SHP77 treated with DMSO at 0.1 percent for 48 hours (cell line): ENCODE measurements at regions not wholly inside any gene's neighbourhood (a gene's known extent, or its start where the extent isn't known, plus 50 kb on each side); places are given as distances from the start of the nearest gene placed in this dataset.
"Not testable (repeated sequence)": the region's sequence is repeated elsewhere in the genome, so short reads cannot be mapped to it uniquely, and the experiment has no call there.

Experiments used
- DNase-seq: peaks from one replicate; lab custom pipeline; 2025; lab: John Stamatoyannopoulos, UW

DNA sequence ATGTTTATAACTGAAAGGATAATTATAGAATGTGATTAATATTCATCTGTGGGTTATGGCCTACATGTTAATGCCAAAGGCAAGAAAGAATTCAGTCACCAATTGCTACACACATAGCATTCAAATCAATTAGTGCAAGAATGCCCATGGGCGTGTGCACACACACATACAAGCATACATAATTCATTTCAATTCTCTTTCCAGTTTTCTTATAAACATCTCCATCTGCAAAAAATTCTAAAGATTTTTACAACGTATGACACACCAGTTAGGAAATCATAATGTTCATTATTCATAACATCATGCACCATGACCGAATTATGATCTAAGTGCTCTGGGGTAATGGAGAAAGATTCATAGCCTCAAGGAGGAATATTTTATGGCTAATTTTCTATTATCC is 111.0 kb upstream of the ADTRP start:
- DNase-seq: no peak

DNA sequence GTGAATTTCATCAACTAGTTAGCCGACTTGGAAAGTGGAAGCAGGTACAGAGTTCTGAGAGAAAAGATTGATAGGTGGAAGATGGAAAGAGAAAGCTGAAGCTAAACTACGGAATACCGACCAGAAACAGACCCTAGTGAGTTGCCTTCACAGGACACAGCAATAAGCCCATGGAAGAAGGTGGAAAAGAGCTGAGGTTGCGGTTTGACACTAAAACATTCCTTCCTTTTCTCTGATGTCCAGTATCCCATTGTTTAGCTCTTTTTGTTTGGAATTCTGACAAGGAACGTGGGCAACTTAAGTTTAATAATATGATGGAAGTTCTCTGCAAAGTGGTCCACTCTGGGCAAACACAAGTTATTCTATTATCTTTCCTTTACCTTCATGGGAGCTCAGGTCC is 110.1 kb upstream of the ADTRP start:
- no peak for DNase-seq

DNA sequence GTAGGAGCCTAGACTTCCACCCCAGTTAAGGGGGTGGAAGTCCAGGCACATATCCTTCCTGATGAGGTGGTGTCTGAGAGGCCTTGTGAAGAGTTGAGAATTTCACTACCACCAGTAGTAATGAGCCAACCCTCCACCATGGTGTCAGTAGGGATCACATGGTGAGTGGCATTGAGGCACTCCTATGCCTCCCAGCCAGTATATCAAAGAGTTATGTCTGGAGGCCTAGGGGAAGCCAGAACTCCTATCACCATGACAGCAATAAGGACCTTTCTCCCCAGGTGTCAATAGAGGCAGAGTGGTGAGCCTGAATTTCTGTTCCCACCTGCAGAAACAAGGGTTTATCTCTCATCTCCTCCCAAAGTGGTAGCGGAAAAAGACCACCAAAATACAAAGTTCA is 106.6 kb upstream of the ADTRP start:
- DNase-seq: no peak

DNA sequence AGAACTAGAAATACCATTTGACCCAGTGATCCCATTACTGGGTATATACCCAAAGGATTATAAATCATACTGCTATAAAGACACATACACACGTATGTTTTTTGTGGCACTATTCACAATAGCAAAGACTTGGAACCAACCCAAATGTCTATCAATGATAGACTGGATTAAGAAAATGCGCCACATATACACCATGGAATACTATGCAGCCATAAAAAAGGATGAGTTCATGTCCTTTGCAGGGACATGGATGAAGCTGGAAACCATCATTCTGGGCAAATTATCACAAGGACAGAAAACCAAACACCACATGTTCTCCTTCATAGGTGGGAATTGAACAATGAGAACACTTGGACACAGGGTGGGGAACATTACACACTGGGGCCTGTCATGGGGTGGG is 104.9 kb upstream of the ADTRP start:
- DNase-seq: not testable (repeated sequence)

DNA sequence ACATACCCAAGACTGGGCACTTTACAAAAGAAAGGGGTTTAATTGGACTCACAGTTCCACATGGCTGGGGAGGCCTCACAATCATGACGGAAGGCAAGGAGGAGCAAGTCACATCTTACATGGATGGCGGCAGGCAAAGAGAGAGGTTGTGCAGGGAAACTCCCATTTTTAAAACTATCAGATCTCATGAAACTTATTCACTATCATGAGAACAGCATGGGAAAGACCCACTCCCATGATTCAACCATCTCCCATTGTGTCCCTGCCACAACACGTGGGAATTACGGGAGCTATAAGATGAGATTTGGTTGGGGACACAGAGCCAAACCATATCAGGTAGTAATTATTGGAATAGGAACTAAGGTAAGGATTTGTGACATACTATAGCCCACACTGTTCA is 101.6 kb upstream of the ADTRP start:
- DNase-seq: not testable (repeated sequence)

- no peak for DNase-seq
Measured at GRCh38 chr6:11878735-11879134, 100.1 kb upstream of the ADTRP start.

- DNase-seq: no peak
Measured at GRCh38 chr6:11878029-11878428, 99.4 kb upstream of the ADTRP start.

GRCh38 chr6:11876934-11877433 is 98.4 kb upstream of the ADTRP start:
- DNase-seq: no peak

DNA sequence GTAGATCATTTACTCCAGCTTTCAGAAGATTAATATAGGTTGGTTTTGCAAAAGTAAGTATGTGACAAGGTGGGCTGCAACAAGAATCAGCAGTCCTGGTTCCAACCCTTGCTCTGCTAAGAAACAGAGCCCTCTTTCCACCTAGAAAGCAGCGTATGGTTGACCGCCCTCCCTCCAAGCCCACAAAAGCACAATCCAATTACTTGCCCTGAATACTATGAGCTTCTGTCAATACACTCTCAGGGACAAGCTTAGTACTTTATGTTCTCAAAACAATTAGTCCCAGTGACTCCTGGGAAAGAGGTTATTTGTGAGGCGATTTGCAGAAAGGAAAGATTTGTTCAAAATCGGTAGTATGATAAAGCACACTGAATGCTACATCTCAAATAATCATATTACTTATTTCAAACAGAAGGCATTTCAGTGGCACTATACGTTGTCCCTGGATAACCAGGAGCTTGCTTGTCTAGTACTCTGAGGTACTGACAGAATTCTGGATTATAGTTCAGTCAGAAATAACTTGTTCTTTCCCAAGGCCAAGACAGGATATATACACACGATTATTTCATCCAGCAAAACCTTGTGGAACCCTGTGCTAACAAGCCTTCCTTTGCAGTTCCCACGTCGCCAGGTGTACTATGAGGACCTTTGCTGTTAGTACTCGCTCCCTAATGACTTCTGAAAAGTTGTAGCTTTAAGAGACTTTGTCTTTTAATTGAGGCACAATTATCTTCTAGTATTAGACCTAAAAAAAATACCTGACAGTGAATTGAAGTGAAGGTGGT is 96.9 kb upstream of the ADTRP start:
- DNase-seq: no peak

DNA sequence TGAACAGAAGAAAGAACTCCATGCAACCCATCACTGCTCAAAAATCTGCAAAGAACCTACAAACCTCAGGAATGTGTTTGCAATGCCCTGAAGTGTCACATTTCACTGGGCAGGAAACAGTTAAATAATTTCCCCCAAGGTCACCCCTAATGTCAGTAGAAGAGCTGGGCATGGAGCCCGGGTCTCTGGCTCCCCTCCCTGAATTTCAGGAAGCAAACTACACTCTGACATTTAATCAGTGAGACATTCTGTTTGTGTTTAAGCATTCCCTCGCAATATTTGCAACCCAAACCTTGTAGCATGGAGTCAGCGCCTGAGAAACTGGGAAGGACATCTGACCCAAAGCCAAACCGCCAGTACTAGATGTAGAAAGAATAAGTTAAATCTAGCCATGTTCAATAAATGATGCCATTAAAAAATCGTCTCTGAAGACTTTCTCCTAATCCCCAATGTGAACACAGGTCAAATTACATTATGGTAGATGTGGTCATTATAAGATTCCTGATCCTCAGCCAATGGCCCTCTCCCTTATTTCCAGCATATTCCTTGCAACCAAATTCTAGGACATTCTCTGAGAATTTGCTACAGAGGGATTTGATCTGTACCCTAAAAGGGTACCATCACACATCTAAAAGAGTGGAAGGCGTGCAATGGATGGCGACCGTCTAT is 91.2 kb upstream of the ADTRP start:
- DNase-seq: no peak

- DNase-seq: no peak
Measured at GRCh38 chr6:11868392-11868791, 89.8 kb upstream of the ADTRP start.

DNA sequence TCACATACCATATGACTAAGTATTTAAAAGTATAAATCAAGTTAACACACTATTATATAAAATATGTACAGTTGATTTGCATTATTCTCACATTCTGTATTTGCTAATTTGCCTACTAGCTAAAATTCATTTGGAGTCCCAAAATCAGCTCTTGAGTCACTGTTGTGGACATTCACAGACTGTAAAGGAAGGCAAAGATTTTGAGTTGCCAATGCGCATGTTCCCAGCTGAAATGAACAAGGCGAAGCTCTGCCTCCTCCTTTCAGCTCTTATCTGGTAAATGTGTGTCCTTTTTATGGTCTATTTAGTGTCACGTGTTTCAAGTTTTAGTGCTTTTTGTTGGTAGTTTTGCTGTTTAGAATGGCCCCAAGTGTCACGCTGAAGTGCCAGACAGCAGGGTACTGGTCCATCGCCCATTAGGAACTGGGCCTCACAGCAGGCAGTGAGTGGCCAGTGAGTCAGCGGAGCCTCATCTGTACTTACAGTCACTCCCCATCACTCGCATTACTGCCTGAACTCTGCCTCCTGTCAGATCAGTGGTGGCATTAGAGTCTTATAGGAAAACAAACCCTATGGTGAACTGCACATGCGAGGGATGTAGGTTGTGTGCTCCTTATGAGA is 87.2 kb upstream of the ADTRP start:
- no peak for DNase-seq

- no peak for DNase-seq
Measured at GRCh38 chr6:11858439-11858838, 79.8 kb upstream of the ADTRP start.

DNA sequence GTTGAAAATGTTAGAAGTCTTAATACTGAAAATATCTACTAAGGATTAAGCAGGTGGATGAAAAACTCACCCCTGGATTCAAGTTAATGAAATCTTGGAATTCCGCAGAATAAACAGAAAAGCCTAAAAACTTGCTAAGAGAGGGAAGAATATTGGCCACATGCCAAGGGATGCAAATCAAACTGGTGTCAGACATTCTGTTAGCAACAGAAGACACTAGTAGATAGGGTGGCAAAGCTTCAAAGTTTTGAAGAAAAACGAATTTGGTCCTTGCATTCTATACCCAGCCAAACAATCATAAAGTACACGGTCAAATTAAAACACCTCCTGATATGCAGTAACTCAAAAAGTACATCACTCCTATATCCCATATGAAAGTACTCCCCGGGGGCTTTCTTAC is 77.1 kb upstream of the ADTRP start:
- DNase-seq: no peak

DNA sequence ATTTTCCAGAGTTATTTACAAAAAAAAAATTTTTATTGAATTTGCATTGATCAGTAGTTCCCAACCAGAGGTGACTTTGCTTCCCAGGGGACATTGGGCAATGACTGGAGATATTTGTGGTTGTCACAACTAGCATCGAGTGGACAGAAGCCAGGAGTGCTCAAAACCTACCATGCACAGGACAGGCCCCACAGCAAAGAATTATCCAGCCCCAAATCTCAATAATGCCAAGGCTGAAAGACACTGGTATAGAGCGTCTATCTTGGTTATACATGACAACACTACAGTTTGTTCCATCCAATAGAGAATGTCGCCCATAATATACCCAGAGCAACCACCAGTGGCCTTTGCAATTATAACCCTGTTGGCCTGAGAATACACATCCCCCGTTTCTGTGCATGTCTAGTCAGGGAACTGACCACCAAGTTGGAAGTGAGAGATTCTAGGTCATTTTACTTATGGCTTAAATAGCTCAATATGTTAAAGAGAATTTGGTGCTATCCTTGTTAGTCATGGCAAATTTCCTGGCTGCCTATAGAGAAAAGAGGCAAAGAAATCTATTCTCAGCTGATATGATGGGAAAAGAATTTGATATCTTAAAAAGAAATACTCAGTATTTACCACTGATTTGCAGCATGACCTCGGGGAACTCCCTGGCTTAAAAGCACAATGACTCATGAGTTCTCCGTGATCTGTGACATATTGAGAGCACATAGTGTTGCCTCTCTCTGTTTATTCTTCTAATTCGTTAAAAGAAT is 76.0 kb upstream of the ADTRP start:
- DNase-seq: no peak

DNA sequence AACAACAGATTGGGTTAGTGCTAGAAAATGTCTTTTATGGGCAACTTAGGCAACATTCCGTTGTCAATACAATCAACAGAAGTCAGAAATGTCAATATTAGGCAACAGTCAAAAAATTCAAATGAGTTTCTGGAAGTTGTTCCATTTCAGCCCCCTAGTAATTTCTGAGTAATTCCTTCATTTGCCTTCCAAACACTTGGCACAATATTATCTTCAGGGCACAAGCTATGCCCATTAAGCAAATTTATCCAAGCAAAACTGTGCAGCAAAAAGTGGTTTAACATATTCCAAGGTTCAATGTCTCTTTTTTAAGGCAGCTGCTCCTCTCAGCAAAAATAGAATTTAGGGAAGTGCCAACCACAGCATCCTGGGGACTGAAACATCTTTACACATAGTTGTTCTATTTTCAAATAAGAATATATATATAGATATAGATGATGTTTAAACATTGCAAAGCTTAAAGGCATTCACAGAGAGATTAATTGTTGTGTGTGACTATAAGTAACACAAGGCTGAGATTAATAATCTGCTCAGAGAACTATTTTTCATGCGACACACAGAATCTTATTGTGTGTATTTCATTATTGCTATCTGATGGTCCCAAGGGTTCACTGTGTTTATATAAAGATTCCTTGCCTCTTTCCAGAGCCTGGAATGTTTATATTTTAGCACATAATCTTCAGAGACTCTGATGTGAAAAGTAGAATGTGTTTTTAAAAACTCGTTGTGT is 75.2 kb upstream of the ADTRP start:
- no peak for DNase-seq

DNA sequence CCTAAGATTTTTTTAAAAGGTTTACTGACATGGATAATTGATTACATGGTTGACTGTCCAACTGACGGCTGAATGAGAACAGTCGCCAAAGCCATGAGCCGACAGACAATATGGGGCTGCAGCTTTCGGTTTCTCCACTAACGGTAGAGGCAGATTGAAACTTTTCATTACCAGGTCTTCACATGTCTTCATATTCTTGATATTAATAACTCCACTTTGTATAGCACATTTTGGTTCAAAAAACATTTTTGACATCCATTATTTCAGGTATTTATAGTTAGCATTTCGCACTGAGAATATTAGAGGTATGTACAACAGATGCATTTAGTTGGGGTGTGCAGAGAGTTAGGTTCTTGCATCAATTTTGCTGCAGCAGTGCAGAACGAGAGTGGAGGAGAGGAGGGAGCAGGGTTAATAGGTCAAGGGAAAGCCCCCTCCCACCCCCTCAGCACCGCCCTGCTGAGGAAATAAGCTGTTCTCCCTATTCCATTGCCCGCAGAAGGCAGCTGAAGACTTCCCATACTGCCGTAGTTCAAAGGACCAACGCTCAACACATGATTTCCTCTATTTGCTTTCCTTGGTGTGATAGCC is 73.6 kb upstream of the ADTRP start:
- DNase-seq: no peak

DNA sequence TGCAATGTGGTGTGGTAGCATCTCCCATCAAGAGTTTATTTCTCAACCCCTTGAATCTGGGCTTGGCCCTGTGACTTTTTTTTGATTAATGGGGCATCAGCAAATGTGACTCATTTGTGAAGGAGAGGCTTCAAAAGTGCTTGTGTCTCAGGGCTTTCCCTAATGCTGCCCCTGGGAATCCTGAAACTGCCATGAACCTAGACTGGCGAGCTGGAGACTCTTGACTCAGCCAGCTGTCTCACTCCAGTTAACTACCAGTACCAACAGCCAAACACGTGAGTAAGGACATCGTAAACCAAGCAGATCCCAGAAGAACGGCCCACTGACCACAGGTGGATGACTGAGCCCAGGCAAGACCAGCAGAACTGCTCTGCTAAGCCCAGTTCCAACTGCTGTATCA is 72.8 kb upstream of the ADTRP start:
- no peak for DNase-seq

DNA sequence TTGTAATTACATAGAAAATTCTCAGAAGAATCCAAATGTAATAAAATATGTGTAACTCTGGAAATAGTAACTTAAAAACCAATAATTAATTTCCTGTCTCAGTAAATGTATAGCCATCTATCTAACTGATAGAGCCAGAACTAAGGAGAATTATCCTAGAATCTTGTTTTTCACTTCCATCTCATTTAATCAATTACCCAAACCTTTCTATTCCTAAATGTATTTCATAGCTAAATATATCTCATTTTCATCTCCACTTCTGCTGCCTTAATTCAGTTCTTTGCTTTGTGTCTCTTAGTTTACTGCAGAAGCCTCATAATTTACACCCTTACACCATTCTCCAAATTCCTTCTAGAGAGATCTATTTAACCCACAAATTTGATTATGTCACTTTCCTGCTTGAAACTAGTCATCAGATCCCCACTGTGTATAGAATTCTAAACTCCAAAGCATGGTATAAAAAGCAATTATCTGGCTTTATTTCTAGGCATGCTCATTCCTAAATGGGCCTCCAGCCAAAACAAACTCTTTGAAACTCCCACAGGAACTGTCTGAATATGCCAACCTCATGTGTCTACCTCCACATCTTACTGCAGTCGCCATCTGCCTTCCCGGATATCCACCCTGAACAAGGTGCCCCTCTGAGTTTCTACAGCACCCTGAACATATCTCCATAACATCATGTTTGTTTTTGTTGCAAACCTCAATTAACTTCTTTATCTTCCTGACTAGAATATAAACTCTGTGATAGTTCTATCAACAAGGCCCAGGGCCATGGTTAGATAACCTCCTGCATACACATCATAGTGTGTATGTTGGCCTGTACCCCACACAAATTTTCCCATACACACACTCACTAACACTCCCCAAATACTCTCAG is 70.5 kb upstream of the ADTRP start:
- DNase-seq: no peak

DNA sequence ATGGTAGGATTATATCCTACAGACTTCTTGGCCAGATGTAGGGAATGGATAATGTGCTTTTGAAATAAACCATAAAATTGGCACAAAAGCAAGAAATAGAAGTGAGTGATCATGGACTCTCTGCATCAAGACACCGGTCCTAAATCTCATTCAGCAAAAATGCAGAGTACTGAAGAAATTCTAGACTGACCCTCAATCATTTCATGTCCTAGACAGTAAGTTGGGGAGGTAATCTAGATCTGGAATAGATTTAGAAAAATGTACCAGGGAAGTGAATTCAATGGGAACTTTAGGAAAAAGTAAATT is 69.7 kb upstream of the ADTRP start:
- no peak for DNase-seq
